ENCODE measurements at regions not wholly inside any gene's neighbourhood (a gene's known extent, or its start where the extent isn't known, plus 50 kb on each side); places are given as distances from the start of the nearest gene placed in this dataset.

DNA sequence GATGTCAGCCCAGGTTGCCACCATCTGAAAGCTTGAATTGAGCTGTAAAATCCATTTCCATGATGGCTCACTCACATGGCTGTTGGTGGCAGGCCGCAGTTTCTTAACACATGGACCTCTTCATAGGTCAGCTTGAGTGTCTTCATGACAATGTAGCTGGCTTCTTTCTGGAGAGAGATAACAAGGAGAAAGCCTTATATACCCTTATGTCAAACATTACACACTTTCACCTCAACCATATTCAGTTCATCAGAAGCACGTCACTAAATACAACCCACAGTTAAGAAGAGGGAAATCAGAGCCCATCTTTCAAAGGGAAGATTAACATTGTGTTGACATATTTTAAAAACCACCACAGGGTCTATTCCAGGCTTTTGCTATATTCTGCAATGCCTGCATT lies 604.4 kb downstream of the PRELID2 start:
- no peak for TF ChIP-seq SMC3 (IDR thresholded peaks at IDR 0.05; ENCODE audit: low read depth, low read length)
- TF ChIP-seq CEBPB (IDR thresholded peaks at IDR 0.05; ENCODE audit: low read depth, low read length) = no peak

Data from IMR-90 (cell line).